Liver (tissue), 8 donors: ENCODE measurements at regions not wholly inside any gene's neighbourhood (a gene's known extent, or its start where the extent isn't known, plus 50 kb on each side); places are given as distances from the start of the nearest gene placed in this dataset.

Experiments used
- DNase-seq: peaks from one replicate; pipeline ENCODE4 v3.0.0-alpha.2; 2017; ENCODE audit warnings: low spot score
- H3K27ac ChIP-seq, 2 donors: one replicate each; pipeline ENCODE4 v1.7.0; 2013; ENCODE audit warnings: inconsistent platforms in 2 of 2, low read length in 2 of 2, control low read depth in 1 of 2, low read depth in 1 of 2, mild to moderate bottlenecking in 1 of 2
- H3K27me3 ChIP-seq, 4 donors: one replicate each; pipeline versions ENCODE4 v1.6.1 to v1.7.0; 2013; ENCODE audit warnings: low read length in 3 of 4, inconsistent platforms in 1 of 4, mild to moderate bottlenecking in 1 of 4, moderate library complexity in 1 of 4; ENCODE audit not compliant: control insufficient read depth in 4 of 4, insufficient read depth in 4 of 4
- H3K36me3 ChIP-seq, 4 donors: one replicate each; pipeline versions ENCODE4 v1.6.1 to v1.7.0; 2013; ENCODE audit warnings: low read length in 3 of 4, mild to moderate bottlenecking in 3 of 4, low read depth in 1 of 4, moderate library complexity in 1 of 4; ENCODE audit not compliant: control insufficient read depth in 4 of 4, insufficient read depth in 3 of 4
- H3K4me1 ChIP-seq, 4 donors: one replicate each; pipeline versions ENCODE4 v1.6.1 to v1.7.0; 2013; ENCODE audit warnings: low read length in 3 of 4, mild to moderate bottlenecking in 3 of 4, moderate library complexity in 1 of 4; ENCODE audit not compliant: control insufficient read depth in 4 of 4, insufficient read depth in 4 of 4
- H3K4me3 ChIP-seq, 3 donors: one replicate each; pipeline versions ENCODE4 v1.6.1 to v1.7.0; 2013; ENCODE audit warnings: low read length in 3 of 3, control low read depth in 1 of 3, low read depth in 1 of 3, mild to moderate bottlenecking in 1 of 3
- H3K9ac ChIP-seq, 2 donors: one replicate each; pipeline ENCODE4 v1.7.0; 2013; ENCODE audit warnings: low read length in 2 of 2, mild to moderate bottlenecking in 2 of 2, moderate library complexity in 2 of 2, control low read depth in 1 of 2, low read depth in 1 of 2
- H3K9me3 ChIP-seq, 4 donors: one replicate each; pipeline versions ENCODE4 v1.6.1 to v1.7.0; 2013; ENCODE audit warnings: low read length in 3 of 4; ENCODE audit not compliant: control insufficient read depth in 4 of 4
- EGR1 ChIP-seq, 2 donors: IDR thresholded peaks; 2 replicates each; pipeline ENCODE4 v1.6.1; 2016 to 2018; ENCODE audit warnings: antibody characterized with exemption in 2 of 2, low read depth in 2 of 2
- FOXA2 ChIP-seq: IDR thresholded peaks from 2 replicates; pipeline ENCODE4 v1.6.1; 2016; ENCODE audit warnings: antibody characterized with exemption
- GABPA ChIP-seq, 2 donors: IDR thresholded peaks in 1 of 2; conservative IDR thresholded peaks in 1 of 2; 2 replicates each; pipeline ENCODE4 v1.6.1; 2016; ENCODE audit warnings: antibody characterized with exemption in 2 of 2, mild to moderate bottlenecking in 1 of 2, moderate library complexity in 1 of 2
- HNF4A ChIP-seq, 2 donors: conservative IDR thresholded peaks; 2 replicates each; pipeline ENCODE4 v1.6.1; 2016; ENCODE audit warnings: antibody characterized with exemption in 2 of 2, mild to moderate bottlenecking in 2 of 2
- HNF4G ChIP-seq: IDR thresholded peaks from 2 replicates; pipeline ENCODE4 v1.6.1; 2016; ENCODE audit warnings: antibody characterized with exemption
- NR2F2 ChIP-seq: IDR thresholded peaks from 2 replicates; pipeline ENCODE4 v1.6.1; 2016; ENCODE audit warnings: antibody characterized with exemption
- RAD21 ChIP-seq, 2 donors: IDR thresholded peaks; 2 replicates each; pipeline ENCODE4 v1.6.1; 2016; ENCODE audit warnings: antibody characterized with exemption in 2 of 2, mild to moderate bottlenecking in 2 of 2
- RXRA ChIP-seq, 2 donors: IDR thresholded peaks; 2 replicates each; pipeline ENCODE4 v1.6.1; 2017 to 2018; ENCODE audit warnings: antibody characterized with exemption in 2 of 2, mild to moderate bottlenecking in 1 of 2
- SP1 ChIP-seq: IDR thresholded peaks from 2 replicates; pipeline ENCODE4 v1.6.1; 2018; ENCODE audit warnings: antibody characterized with exemption, mild to moderate bottlenecking
- TAF1 ChIP-seq: conservative IDR thresholded peaks from 2 replicates; pipeline ENCODE4 v1.6.1; 2016; ENCODE audit warnings: antibody characterized with exemption, mild to moderate bottlenecking
- YY1 ChIP-seq: IDR thresholded peaks from 2 replicates; pipeline ENCODE4 v1.6.1; 2016; ENCODE audit warnings: antibody characterized with exemption, mild to moderate bottlenecking
- WGBS: extraction: QIAGEN DNeasy Blood & Tissue Kit; methylation state at CpG from one replicate; pipeline ENCODE4 v1.1.7; 2013; 5-methylcytosine and 5-hydroxymethylcytosine counted together
- TF ChIP-seq, protein P1 (sequence below): IDR thresholded peaks from 2 replicates; pipeline ENCODE4 v1.6.1; 2016; ENCODE audit warnings: antibody characterized with exemption
- TF ChIP-seq, protein P2 (sequence below): IDR thresholded peaks from 2 replicates; pipeline ENCODE4 v1.6.1; 2016; ENCODE audit warnings: antibody characterized with exemption, mild to moderate bottlenecking
- TF ChIP-seq, protein P3 (sequence below): IDR thresholded peaks from 2 replicates; pipeline ENCODE4 v1.6.1; 2016; ENCODE audit warnings: antibody characterized with exemption
- TF ChIP-seq, protein P4 (sequence below): fragments of 150-350 bp; IDR thresholded peaks from 2 replicates; pipeline ENCODE4 v1.5.1; 2017; ENCODE audit warnings: improper control_type of control experiment, low read depth, low read length; ENCODE audit not compliant: missing input control
- TF ChIP-seq, protein P5 (sequence below): IDR thresholded peaks from 2 replicates; pipeline ENCODE4 v1.6.1; 2016; ENCODE audit warnings: antibody characterized with exemption
- donor health status: healthy.
- donor health status: healthy.
- donor health status: healthy.
- donor health status: healthy.
- donor health status: healthy.

DNA sequence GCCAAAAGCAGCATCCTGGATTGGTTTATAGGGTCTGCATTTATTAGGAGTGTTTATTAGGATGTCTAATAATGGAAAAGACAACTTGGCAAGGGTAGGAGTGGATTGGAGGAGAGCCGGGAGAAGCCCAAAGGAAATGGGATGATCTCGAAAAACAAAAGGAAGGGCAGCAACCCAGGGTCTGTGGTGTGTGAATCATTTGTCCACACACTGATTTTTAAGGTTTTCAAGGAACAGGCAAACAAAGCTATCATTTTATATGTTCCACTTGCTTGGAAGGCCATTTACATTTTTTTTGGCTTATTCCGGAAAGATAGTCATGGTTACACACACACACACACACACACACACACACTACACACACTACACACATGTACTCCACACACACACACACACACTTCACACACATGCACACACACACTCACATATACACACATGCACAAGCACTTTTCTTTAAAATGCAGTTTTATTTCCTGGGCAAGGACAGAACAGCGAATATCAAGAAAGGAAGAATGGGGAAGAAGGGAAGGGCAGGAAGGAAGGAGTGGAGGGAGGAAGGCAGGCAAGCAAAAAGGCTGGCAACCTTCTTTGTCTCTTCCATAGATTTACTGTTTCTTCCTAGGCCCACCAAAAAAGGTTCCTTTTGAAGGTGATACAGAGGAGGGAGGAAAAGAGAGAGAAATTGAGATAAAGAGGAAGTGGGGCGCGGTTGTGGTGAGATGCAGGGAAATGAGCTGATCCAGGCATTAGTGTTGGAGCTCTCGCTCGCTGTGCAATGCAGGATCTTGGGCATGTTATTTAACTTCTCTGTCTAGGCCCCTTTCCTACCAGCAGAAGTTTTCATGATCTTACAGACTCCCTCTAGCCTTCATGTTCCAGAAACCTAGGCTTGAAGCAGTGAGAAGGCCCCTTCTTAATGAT, 88.6 kb upstream of the MAML3 start:
- no peak for TF ChIP-seq RXRA (IDR thresholded peaks at IDR 0.05)
- TF ChIP-seq HNF4G: no peak
- TF ChIP-seq GABPA (IDR thresholded peaks at IDR 0.05 in 1 of 2, conservative IDR thresholded peaks at IDR 0.05 in 1 of 2): no peak
- Histone ChIP-seq H3K4me1 (peaks cover 7 to 18% (median 9%) of the 10 kb centered on the region in 4 donors), H3K9ac (no peak overlapping the region), H3K27me3 (no peaks in the 10 kb centered on the region), H3K27ac (no peak overlapping the region), H3K36me3 (no peaks in the 10 kb centered on the region), H3K9me3 (no peaks in the 10 kb centered on the region), H3K4me3 (no peak overlapping the region)
- 71% methylated on average over 8 of the region's 8 CpGs for WGBS
- no peak for DNase-seq

DNA sequence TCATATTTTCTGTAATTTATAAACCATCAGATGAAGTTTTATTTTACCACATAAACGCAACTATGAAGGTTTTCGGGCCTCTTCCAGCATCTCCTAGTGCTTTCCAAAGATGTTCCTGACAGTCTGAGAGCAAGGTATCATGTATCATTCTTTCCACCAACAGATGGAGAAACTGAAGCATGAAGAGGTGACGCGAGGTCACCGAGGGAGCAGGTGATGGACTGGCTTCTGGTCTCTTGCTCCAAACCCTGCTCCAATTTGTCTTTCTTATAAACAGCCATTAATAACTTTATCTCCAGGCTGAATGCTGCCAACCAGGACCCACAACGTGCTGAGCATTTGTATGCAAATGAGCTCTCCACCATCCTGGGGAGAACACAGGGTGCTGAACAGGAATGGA, 86.3 kb upstream of the MAML3 start:
- Histone ChIP-seq H3K27me3 (no peaks in the 10 kb centered on the region), H3K4me1 (peaks cover 10 to 29% (median 13%) of the 10 kb centered on the region in 4 donors), H3K36me3 (no peaks in the 10 kb centered on the region), H3K27ac (no peak overlapping the region), H3K4me3 (no peak overlapping the region), H3K9me3 (no peaks in the 10 kb centered on the region), H3K9ac (no peak overlapping the region)
- WGBS: 93% methylated on average over 6 of the region's 6 CpGs
- TF ChIP-seq, protein P1, sequence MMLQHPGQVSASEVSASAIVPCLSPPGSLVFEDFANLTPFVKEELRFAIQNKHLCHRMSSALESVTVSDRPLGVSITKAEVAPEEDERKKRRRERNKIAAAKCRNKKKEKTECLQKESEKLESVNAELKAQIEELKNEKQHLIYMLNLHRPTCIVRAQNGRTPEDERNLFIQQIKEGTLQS: no peak
- no peak for TF ChIP-seq FOXA2
- TF ChIP-seq YY1: no peak
- TF ChIP-seq, protein P2, sequence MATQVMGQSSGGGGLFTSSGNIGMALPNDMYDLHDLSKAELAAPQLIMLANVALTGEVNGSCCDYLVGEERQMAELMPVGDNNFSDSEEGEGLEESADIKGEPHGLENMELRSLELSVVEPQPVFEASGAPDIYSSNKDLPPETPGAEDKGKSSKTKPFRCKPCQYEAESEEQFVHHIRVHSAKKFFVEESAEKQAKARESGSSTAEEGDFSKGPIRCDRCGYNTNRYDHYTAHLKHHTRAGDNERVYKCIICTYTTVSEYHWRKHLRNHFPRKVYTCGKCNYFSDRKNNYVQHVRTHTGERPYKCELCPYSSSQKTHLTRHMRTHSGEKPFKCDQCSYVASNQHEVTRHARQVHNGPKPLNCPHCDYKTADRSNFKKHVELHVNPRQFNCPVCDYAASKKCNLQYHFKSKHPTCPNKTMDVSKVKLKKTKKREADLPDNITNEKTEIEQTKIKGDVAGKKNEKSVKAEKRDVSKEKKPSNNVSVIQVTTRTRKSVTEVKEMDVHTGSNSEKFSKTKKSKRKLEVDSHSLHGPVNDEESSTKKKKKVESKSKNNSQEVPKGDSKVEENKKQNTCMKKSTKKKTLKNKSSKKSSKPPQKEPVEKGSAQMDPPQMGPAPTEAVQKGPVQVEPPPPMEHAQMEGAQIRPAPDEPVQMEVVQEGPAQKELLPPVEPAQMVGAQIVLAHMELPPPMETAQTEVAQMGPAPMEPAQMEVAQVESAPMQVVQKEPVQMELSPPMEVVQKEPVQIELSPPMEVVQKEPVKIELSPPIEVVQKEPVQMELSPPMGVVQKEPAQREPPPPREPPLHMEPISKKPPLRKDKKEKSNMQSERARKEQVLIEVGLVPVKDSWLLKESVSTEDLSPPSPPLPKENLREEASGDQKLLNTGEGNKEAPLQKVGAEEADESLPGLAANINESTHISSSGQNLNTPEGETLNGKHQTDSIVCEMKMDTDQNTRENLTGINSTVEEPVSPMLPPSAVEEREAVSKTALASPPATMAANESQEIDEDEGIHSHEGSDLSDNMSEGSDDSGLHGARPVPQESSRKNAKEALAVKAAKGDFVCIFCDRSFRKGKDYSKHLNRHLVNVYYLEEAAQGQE: no peak
- TF ChIP-seq NR2F2: no peak
- no peak for TF ChIP-seq TAF1
- TF ChIP-seq GABPA (IDR thresholded peaks at IDR 0.05 in 1 of 2, conservative IDR thresholded peaks at IDR 0.05 in 1 of 2): no peak
- no peak for TF ChIP-seq SP1
- TF ChIP-seq, protein P3, sequence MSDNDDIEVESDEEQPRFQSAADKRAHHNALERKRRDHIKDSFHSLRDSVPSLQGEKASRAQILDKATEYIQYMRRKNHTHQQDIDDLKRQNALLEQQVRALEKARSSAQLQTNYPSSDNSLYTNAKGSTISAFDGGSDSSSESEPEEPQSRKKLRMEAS: no peak
- TF ChIP-seq, protein P4, sequence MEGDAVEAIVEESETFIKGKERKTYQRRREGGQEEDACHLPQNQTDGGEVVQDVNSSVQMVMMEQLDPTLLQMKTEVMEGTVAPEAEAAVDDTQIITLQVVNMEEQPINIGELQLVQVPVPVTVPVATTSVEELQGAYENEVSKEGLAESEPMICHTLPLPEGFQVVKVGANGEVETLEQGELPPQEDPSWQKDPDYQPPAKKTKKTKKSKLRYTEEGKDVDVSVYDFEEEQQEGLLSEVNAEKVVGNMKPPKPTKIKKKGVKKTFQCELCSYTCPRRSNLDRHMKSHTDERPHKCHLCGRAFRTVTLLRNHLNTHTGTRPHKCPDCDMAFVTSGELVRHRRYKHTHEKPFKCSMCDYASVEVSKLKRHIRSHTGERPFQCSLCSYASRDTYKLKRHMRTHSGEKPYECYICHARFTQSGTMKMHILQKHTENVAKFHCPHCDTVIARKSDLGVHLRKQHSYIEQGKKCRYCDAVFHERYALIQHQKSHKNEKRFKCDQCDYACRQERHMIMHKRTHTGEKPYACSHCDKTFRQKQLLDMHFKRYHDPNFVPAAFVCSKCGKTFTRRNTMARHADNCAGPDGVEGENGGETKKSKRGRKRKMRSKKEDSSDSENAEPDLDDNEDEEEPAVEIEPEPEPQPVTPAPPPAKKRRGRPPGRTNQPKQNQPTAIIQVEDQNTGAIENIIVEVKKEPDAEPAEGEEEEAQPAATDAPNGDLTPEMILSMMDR: no peak
- no peak for TF ChIP-seq EGR1 (IDR thresholded peaks at IDR 0.05; ENCODE audit: low read depth in 2 of 2)
- no peak for TF ChIP-seq RAD21 (IDR thresholded peaks at IDR 0.05)
- TF ChIP-seq, protein P5, sequence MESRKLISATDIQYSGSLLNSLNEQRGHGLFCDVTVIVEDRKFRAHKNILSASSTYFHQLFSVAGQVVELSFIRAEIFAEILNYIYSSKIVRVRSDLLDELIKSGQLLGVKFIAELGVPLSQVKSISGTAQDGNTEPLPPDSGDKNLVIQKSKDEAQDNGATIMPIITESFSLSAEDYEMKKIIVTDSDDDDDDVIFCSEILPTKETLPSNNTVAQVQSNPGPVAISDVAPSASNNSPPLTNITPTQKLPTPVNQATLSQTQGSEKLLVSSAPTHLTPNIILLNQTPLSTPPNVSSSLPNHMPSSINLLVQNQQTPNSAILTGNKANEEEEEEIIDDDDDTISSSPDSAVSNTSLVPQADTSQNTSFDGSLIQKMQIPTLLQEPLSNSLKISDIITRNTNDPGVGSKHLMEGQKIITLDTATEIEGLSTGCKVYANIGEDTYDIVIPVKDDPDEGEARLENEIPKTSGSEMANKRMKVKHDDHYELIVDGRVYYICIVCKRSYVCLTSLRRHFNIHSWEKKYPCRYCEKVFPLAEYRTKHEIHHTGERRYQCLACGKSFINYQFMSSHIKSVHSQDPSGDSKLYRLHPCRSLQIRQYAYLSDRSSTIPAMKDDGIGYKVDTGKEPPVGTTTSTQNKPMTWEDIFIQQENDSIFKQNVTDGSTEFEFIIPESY: no peak
- TF ChIP-seq HNF4G: no peak
- TF ChIP-seq HNF4A (conservative IDR thresholded peaks at IDR 0.05): no peak
- no peak for TF ChIP-seq RXRA (IDR thresholded peaks at IDR 0.05)
- no peak for DNase-seq
